Immature natural killer cell (primary cell): ENCODE measurements at regions not wholly inside any gene's neighbourhood (a gene's known extent, or its start where the extent isn't known, plus 50 kb on each side); places are given as distances from the start of the nearest gene placed in this dataset.
A peak's percentile ranks its signal among the peaks of the same experiment; 100 is the strongest.

ENCODE experiments used
- DNase-seq, 3 donors: peaks; one replicate each; pipeline ENCODE4 v3.0.0; 2022; ENCODE audit warnings: mixed read lengths in 1 of 3
- H3K27ac Mint-ChIP-seq, 6 donors: one replicate each; pipeline ENCODE4 v1.8.0; 2020; ENCODE audit warnings: mixed read lengths in 6 of 6, mild to moderate bottlenecking in 5 of 6, inconsistent platforms in 4 of 6, moderate library complexity in 3 of 6
- H3K27me3 Mint-ChIP-seq, 3 donors: one replicate each; pipeline ENCODE4 v1.8.0; 2020 to 2021; ENCODE audit warnings: low read depth in 3 of 3, mild to moderate bottlenecking in 3 of 3, mixed read lengths in 3 of 3, moderate library complexity in 3 of 3, inconsistent platforms in 1 of 3
- H3K36me3 Mint-ChIP-seq, 3 donors: one replicate each; pipeline ENCODE4 v1.8.0; 2020; ENCODE audit warnings: mixed read lengths in 3 of 3, inconsistent platforms in 2 of 3, mild to moderate bottlenecking in 2 of 3
- H3K4me1 Mint-ChIP-seq, 2 donors: one replicate each; pipeline ENCODE4 v1.8.0; 2020; ENCODE audit warnings: inconsistent platforms in 2 of 2, mild to moderate bottlenecking in 2 of 2, mixed read lengths in 2 of 2, moderate library complexity in 1 of 2
- H3K4me3 Mint-ChIP-seq, 5 donors: one replicate each; pipeline ENCODE4 v1.8.0; 2020; ENCODE audit warnings: mild to moderate bottlenecking in 5 of 5, mixed read lengths in 5 of 5, inconsistent platforms in 3 of 5, moderate library complexity in 3 of 5
- H3K9me3 Mint-ChIP-seq, 6 donors: one replicate each; pipeline ENCODE4 v1.8.0; 2020; ENCODE audit warnings: mild to moderate bottlenecking in 6 of 6, mixed read lengths in 6 of 6, inconsistent platforms in 4 of 6, moderate library complexity in 3 of 6

GRCh38 chr18:61957801-61958516, 65.2 kb upstream of the RNF152 start:
- no peak for DNase-seq
- Mint-ChIP-seq H3K27ac (no peak overlapping the region), H3K36me3 (peaks cover 0 to 4% (median 0%) of the 10 kb centered on the region in 3 donors), H3K4me1 (no peaks in the 10 kb centered on the region), H3K27me3 (peaks cover 1 to 6% (median 3%) of the 10 kb centered on the region in 3 donors), H3K4me3 (no peak overlapping the region), H3K9me3 (peaks cover 0 to 2% (median 0%) of the 10 kb centered on the region in 6 donors)

- Mint-ChIP-seq H3K27me3 (peaks cover 1 to 5% (median 3%) of the 10 kb centered on the region in 3 donors), H3K4me3 (no peak overlapping the region), H3K36me3 (peaks cover 0 to 4% (median 0%) of the 10 kb centered on the region in 3 donors), H3K9me3 (peaks cover 0 to 2% (median 0%) of the 10 kb centered on the region in 6 donors), H3K27ac (no peak overlapping the region), H3K4me1 (peaks cover 12 to 13% of the 10 kb centered on the region in 2 donors)
- no peak for DNase-seq
Measured at GRCh38 chr18:61955644-61956043, 62.8 kb upstream of the RNF152 start.

GRCh38 chr18:61954096-61954746, 61.4 kb upstream of the RNF152 start:
- no peak for DNase-seq
- Mint-ChIP-seq H3K9me3 (peaks cover 0 to 2% (median 0%) of the 10 kb centered on the region in 6 donors), H3K4me1 (peaks cover 17 to 19% of the 10 kb centered on the region in 2 donors), H3K36me3 (no peaks in the 10 kb centered on the region), H3K27ac (no peak overlapping the region), H3K27me3 (peaks cover 0 to 3% (median 2%) of the 10 kb centered on the region in 3 donors), H3K4me3 (no peak overlapping the region)

GRCh38 chr18:61953641-61954040, 60.8 kb upstream of the RNF152 start:
- peaks cover 0 to 3% (median 2%) of the 10 kb centered on the region in 3 donors for H3K27me3 Mint-ChIP-seq
- no peaks in the 10 kb centered on the region for H3K36me3 Mint-ChIP-seq
- peak overlapping the region in 1 of 6 donors; percentile 43 for H3K27ac Mint-ChIP-seq
- H3K4me3 Mint-ChIP-seq = no peak overlapping the region
- DNase-seq = no peak
- H3K9me3 Mint-ChIP-seq = peaks cover 0 to 2% (median 0%) of the 10 kb centered on the region in 6 donors
- H3K4me1 Mint-ChIP-seq = peaks cover 23 to 24% of the 10 kb centered on the region in 2 donors

- no peak overlapping the region for H3K4me3 Mint-ChIP-seq
Measured at GRCh38 chr18:61953161-61953560, 60.4 kb upstream of the RNF152 start.

GRCh38 chr18:61951396-61951795, 58.6 kb upstream of the RNF152 start:
- Mint-ChIP-seq H3K27ac (peak overlapping the region in 1 of 6 donors; percentile 67), H3K27me3 (peaks cover 0 to 3% (median 2%) of the 10 kb centered on the region in 3 donors), H3K36me3 (no peaks in the 10 kb centered on the region), H3K9me3 (peaks cover 0 to under 1% (median 0%) of the 10 kb centered on the region in 6 donors), H3K4me3 (peak overlapping the region in 1 of 5 donors; percentile 59), H3K4me1 (peaks cover 32 to 34% of the 10 kb centered on the region in 2 donors)
- no peak for DNase-seq

More at GRCh38 chr18:61953161-61953560, 60.4 kb upstream of the RNF152 start:
- Mint-ChIP-seq H3K9me3 (peaks cover 0 to 2% (median 0%) of the 10 kb centered on the region in 6 donors), H3K27ac (no peak overlapping the region), H3K4me1 (peaks cover 27 to 29% of the 10 kb centered on the region in 2 donors), H3K36me3 (no peaks in the 10 kb centered on the region), H3K27me3 (peaks cover 0 to 3% (median 2%) of the 10 kb centered on the region in 3 donors)
- DNase-seq = no peak

GRCh38 chr18:61950371-61950770, 57.6 kb upstream of the RNF152 start:
- peaks cover 32 to 34% of the 10 kb centered on the region in 2 donors for H3K4me1 Mint-ChIP-seq
- no peak for DNase-seq
- no peaks in the 10 kb centered on the region for H3K36me3 Mint-ChIP-seq
- no peak overlapping the region for H3K27ac Mint-ChIP-seq
- H3K9me3 Mint-ChIP-seq = peaks cover 0 to 2% (median 0%) of the 10 kb centered on the region in 6 donors
- peaks cover 0 to 3% (median 2%) of the 10 kb centered on the region in 3 donors for H3K27me3 Mint-ChIP-seq
- no peak overlapping the region for H3K4me3 Mint-ChIP-seq

- Mint-ChIP-seq H3K27me3 (peaks cover 0 to 3% (median 2%) of the 10 kb centered on the region in 3 donors), H3K36me3 (no peaks in the 10 kb centered on the region), H3K9me3 (peaks cover 0 to 2% (median 0%) of the 10 kb centered on the region in 6 donors), H3K4me3 (no peak overlapping the region), H3K27ac (no peak overlapping the region), H3K4me1 (peaks cover 32 to 34% of the 10 kb centered on the region in 2 donors)
- no peak for DNase-seq
Measured at GRCh38 chr18:61949946-61950345, 57.1 kb upstream of the RNF152 start.

- DNase-seq = peak; percentile 10 to 36 (median 13)
- H3K9me3 Mint-ChIP-seq = peaks cover 0 to 2% (median 0%) of the 10 kb centered on the region in 6 donors
- H3K27me3 Mint-ChIP-seq = peaks cover 0 to 6% (median 3%) of the 10 kb centered on the region in 3 donors
- H3K4me1 Mint-ChIP-seq = peaks cover 36 to 40% of the 10 kb centered on the region in 2 donors
- peak overlapping the region in 1 of 5 donors; percentile 28 for H3K4me3 Mint-ChIP-seq
- H3K27ac Mint-ChIP-seq = peak overlapping the region in 5 of 6 donors; percentile 13 to 60 (median 32)
- H3K36me3 Mint-ChIP-seq = no peaks in the 10 kb centered on the region
Measured at GRCh38 chr18:61948846-61949438, 56.1 kb upstream of the RNF152 start.

- no peaks in the 10 kb centered on the region for H3K36me3 Mint-ChIP-seq
- no peak for DNase-seq
- peak overlapping the region in 1 of 5 donors; percentile 28 for H3K4me3 Mint-ChIP-seq
- H3K27ac Mint-ChIP-seq = peak overlapping the region in 4 of 6 donors; percentile 32 to 60 (median 38)
- peaks cover under 1 to 6% (median 2%) of the 10 kb centered on the region in 3 donors for H3K27me3 Mint-ChIP-seq
- H3K4me1 Mint-ChIP-seq = peaks cover 41 to 46% of the 10 kb centered on the region in 2 donors
- H3K9me3 Mint-ChIP-seq = peaks cover 0 to 2% (median 0%) of the 10 kb centered on the region in 6 donors
Measured at GRCh38 chr18:61948281-61948741, 55.5 kb upstream of the RNF152 start.

- Mint-ChIP-seq H3K36me3 (no peaks in the 10 kb centered on the region), H3K27me3 (peaks cover 2 to 5% (median 2%) of the 10 kb centered on the region in 3 donors), H3K9me3 (peaks cover 0 to 2% (median 0%) of the 10 kb centered on the region in 6 donors), H3K27ac (no peak overlapping the region), H3K4me3 (no peak overlapping the region), H3K4me1 (peaks cover 43 to 52% of the 10 kb centered on the region in 2 donors)
- no peak for DNase-seq
Measured at GRCh38 chr18:61946449-61946848, 53.6 kb upstream of the RNF152 start.

- peak overlapping the region; percentile 26 to 68 (median 37) for H3K4me3 Mint-ChIP-seq
- peaks cover 2 to 5% (median 2%) of the 10 kb centered on the region in 3 donors for H3K27me3 Mint-ChIP-seq
- peaks cover 0 to 4% (median 3%) of the 10 kb centered on the region in 3 donors for H3K36me3 Mint-ChIP-seq
- peaks cover 37 to 50% of the 10 kb centered on the region in 2 donors for H3K4me1 Mint-ChIP-seq
- no peak for DNase-seq
- H3K27ac Mint-ChIP-seq = peak overlapping the region in 3 of 6 donors; percentile 43 to 90 (median 67)
- H3K9me3 Mint-ChIP-seq = peaks cover 0 to 6% (median 3%) of the 10 kb centered on the region in 6 donors
Measured at GRCh38 chr18:61943175-61943964, 50.6 kb upstream of the RNF152 start.
